ENCODE measurements at regions not wholly inside any gene's neighbourhood (a gene's known extent, or its start where the extent isn't known, plus 50 kb on each side); places are given as distances from the start of the nearest gene placed in this dataset.

- TF ChIP-seq EZH2 (IDR thresholded peaks at IDR 0.05), result no peak
- no peak for TF ChIP-seq POLR2AphosphoS5 (IDR thresholded peaks at IDR 0.05; ENCODE audit: borderline replicate concordance, low read depth, low read length)
- TF ChIP-seq FOXP2 (optimal IDR thresholded peaks at IDR 0.05; ENCODE audit: control extremely low read depth, extremely low read length, insufficient read depth), result no peak
These were observed 183.5 kb downstream of the TENT5A start for GRCh38 chr6:81568973-81569372.
